Upper lobe of left lung (tissue), 4 donors: ENCODE measurements at regions not wholly inside any gene's neighbourhood (a gene's known extent, or its start where the extent isn't known, plus 50 kb on each side); places are given as distances from the start of the nearest gene placed in this dataset.

Source experiments
- CTCF ChIP-seq, 6 experiments: fragments of 450-650 bp in 4 of 6; fragments of 200-600 bp in 2 of 6; sonication (generic) in 2 of 6; IDR thresholded peaks; one replicate each; pipeline ENCODE4 v1.5.1; 2016 to 2019; ENCODE audit warnings: antibody characterized with exemption in 6 of 6
- EP300 ChIP-seq, 4 donors: sonication (generic); formaldehyde crosslinking; IDR thresholded peaks; one replicate each; pipeline ENCODE4 v1.5.1; 2017; ENCODE audit warnings: antibody characterized with exemption in 4 of 4, control low read depth in 2 of 4
- POLR2A ChIP-seq, 4 donors: fragments of 450-650 bp; IDR thresholded peaks; one replicate each; pipeline ENCODE4 v1.5.1; 2016 to 2017; ENCODE audit warnings: antibody characterized with exemption in 4 of 4, mild to moderate bottlenecking in 2 of 4
- POLR2AphosphoS5 ChIP-seq, 2 donors: sonication (generic); formaldehyde crosslinking; IDR thresholded peaks; one replicate each; pipeline ENCODE4 v1.5.1; 2017; ENCODE audit warnings: antibody characterized with exemption in 2 of 2

GRCh38 chr4:83660578-83660977 lies 124.7 kb downstream of the GPAT3 start:
- TF ChIP-seq POLR2AphosphoS5 (IDR thresholded peaks at IDR 0.05) (no peak), EP300 (IDR thresholded peaks at IDR 0.05) (no peak), POLR2A (IDR thresholded peaks at IDR 0.05) (no peak), CTCF (IDR thresholded peaks at IDR 0.05) (no peak)
